K562 (cell line): ENCODE measurements at regions not wholly inside any gene's neighbourhood (a gene's known extent, or its start where the extent isn't known, plus 50 kb on each side); places are given as distances from the start of the nearest gene placed in this dataset.
A peak's percentile ranks its signal among the peaks of the same experiment; 100 is the strongest.

Experiments used
- ATAC-seq: fragments of 200-7000 bp; cut with Tn5 transposase; 3 replicates; pipeline ENCODE4 v1.9.1; 2020; ENCODE audit warnings: moderate library complexity
- BruUV-seq: library from RNA; stranded (reverse); fragments of 400-500 nt; replicated peaks from 2 replicates; lab custom pipeline; 2021; lab: Mats Ljungman, UMichigan
- CTCF ChIA-PET: fragments of 300-600 bp; formaldehyde crosslinking; extraction: SDS; loops from one replicate; lab custom pipeline; 2021; ENCODE audit warnings: low intra/inter-chr PET ratio; lab: Yijun Ruan, JAX
- POLR2A ChIA-PET: fragments of 300-600, 350-650 bp; sonication (Branson Sonifier 250); formaldehyde crosslinking; extraction: SDS; loops from one replicate; lab custom pipeline; 2021; ENCODE audit warnings: antibody characterized with exemption, inconsistent platforms; lab: Yijun Ruan, JAX
- DNase-seq, 4 experiments: peaks; one replicate each; pipeline versions ENCODE4 v3.0.0 to v3.0.0-alpha.2; 2011 to 2018; ENCODE audit warnings: low spot score in 3 of 4, mixed read lengths in 3 of 4; ENCODE audit errors: extremely low read depth in 1 of 4
- FAIRE-seq: peaks from 2 replicates; lab custom pipeline; 2011; peaks lifted over from hg19 to GRCh38; lab: Jason Lieb, UNC
- H2AFZ ChIP-seq: 2 replicates; pipeline ENCODE4 v1.6.0; 2011; ENCODE audit warnings: low read depth, low read length, control low read depth, inconsistent platforms
- H3K27ac ChIP-seq: fragments of 200-600 bp; 3 replicates; pipeline ENCODE4 v1.8.0; 2011; ENCODE audit warnings: low read depth, mild to moderate bottlenecking, control low read depth, inconsistent platforms, low read length, moderate library complexity, mixed read lengths; ENCODE audit errors: extremely low read depth
- H3K27me3 ChIP-seq, 2 experiments: fragments of 300-600 bp in 1 of 2; 2 replicates in 1 of 2; 3 replicates in 1 of 2; pipeline versions ENCODE4 v1.6.0 to v1.8.0; 2011; ENCODE audit warnings: inconsistent platforms in 2 of 2, low read length in 2 of 2, mild to moderate bottlenecking in 1 of 2, mixed read lengths in 1 of 2, moderate library complexity in 1 of 2; ENCODE audit not compliant: control insufficient read depth in 2 of 2, insufficient read depth in 2 of 2
- H3K36me3 ChIP-seq: fragments of 300-600 bp; 3 replicates; pipeline ENCODE4 v1.8.0; 2011; ENCODE audit warnings: mild to moderate bottlenecking, low read length, inconsistent platforms; ENCODE audit not compliant: control insufficient read depth, insufficient read depth
- H3K4me1 ChIP-seq, 2 experiments: fragments of 200-600 bp in 1 of 2; replicated peaks in 1 of 2; 2 replicates in 1 of 2; 3 replicates in 1 of 2; pipeline versions ENCODE4 v1.5.1 to v1.8.0; 2011; ENCODE audit warnings: inconsistent platforms in 2 of 2, low read length in 2 of 2, mild to moderate bottlenecking in 1 of 2, mixed read lengths in 1 of 2, moderate library complexity in 1 of 2; ENCODE audit not compliant: control insufficient read depth in 2 of 2, insufficient read depth in 2 of 2
- H3K4me2 ChIP-seq: 2 replicates; pipeline ENCODE4 v1.6.1; 2011; ENCODE audit warnings: low read length, control low read depth, inconsistent platforms, mixed read lengths; ENCODE audit not compliant: insufficient read depth
- H3K4me3 ChIP-seq: fragments of 200-600 bp; sonication (generic), shearing (Covaris generic); 2 replicates; pipeline ENCODE4 v1.5.1; 2016; ENCODE audit warnings: control low read depth, inconsistent platforms
- H3K79me2 ChIP-seq: fragments of 200-600 bp; 3 replicates; pipeline ENCODE4 v1.8.0; 2011; ENCODE audit warnings: low read length, inconsistent platforms; ENCODE audit not compliant: control insufficient read depth, insufficient read depth
- H3K9ac ChIP-seq, 2 experiments: 2 replicates each; pipeline versions ENCODE4 v1.6.0 to v1.6.1; 2011; ENCODE audit warnings: low read depth in 2 of 2, low read length in 2 of 2, control low read depth in 1 of 2, inconsistent platforms in 1 of 2, mild to moderate bottlenecking in 1 of 2, mixed read lengths in 1 of 2; ENCODE audit not compliant: insufficient read depth in 1 of 2
- H3K9me1 ChIP-seq: one replicate; pipeline ENCODE4 v1.6.0; 2011; ENCODE audit warnings: inconsistent platforms, mild to moderate bottlenecking, low read length, moderate library complexity; ENCODE audit not compliant: control insufficient read depth, insufficient read depth
- H3K9me3 ChIP-seq: replicated peaks from 2 replicates; pipeline ENCODE4 v1.5.1; 2011; ENCODE audit warnings: low read depth, low read length, inconsistent platforms; ENCODE audit not compliant: control insufficient read depth, insufficient read depth
- H4K20me1 ChIP-seq: replicated peaks from 2 replicates; pipeline ENCODE4 v1.6.1; 2011; ENCODE audit warnings: low read length, inconsistent platforms, mixed read lengths; ENCODE audit not compliant: control insufficient read depth, insufficient read depth
- FOXK1 ChIP-seq: sonication (generic); formaldehyde crosslinking; IDR thresholded peaks from 2 replicates; pipeline ENCODE4 v1.8.0; 2022; ENCODE audit warnings: missing genetic modification reagents, mild to moderate bottlenecking, borderline replicate concordance
- KDM4B ChIP-seq, 2 experiments: fragments of 450-650 bp in 1 of 2; sonication (generic) in 1 of 2; IDR thresholded peaks; 2 replicates each; pipeline ENCODE4 v1.6.1; 2016 to 2017; ENCODE audit warnings: borderline replicate concordance in 2 of 2, antibody characterized with exemption in 1 of 2, low read depth in 1 of 2, mild to moderate bottlenecking in 1 of 2
- NCOA4 ChIP-seq: fragments of 450-650 bp; IDR thresholded peaks from 2 replicates; pipeline ENCODE4 v1.6.1; 2018; ENCODE audit warnings: mild to moderate bottlenecking; ENCODE audit not compliant: partially characterized antibody
- NRF1 ChIP-seq, 2 experiments: fragments of 450-650 bp; IDR thresholded peaks in 1 of 2; conservative IDR thresholded peaks in 1 of 2; 2 replicates each; pipeline ENCODE4 v1.6.1; 2014; ENCODE audit warnings: mild to moderate bottlenecking in 2 of 2
- PATZ1 ChIP-seq: fragments of 250-450 bp; sonication (Bioruptor Pico); IDR thresholded peaks from 2 replicates; pipeline ENCODE4 v1.5.0; 2020; ENCODE audit warnings: mild to moderate bottlenecking, borderline replicate concordance
- RFX1 ChIP-seq: fragments of 450-650 bp; IDR thresholded peaks from 2 replicates; pipeline ENCODE4 v1.6.1; 2016; ENCODE audit warnings: mild to moderate bottlenecking, moderate library complexity
- SMC3 ChIP-seq: conservative IDR thresholded peaks from 2 replicates; pipeline ENCODE4 v1.6.1; 2011; ENCODE audit warnings: low read depth, low read length, improper control_type of control experiment; ENCODE audit not compliant: insufficient read depth
- SRF ChIP-seq, 2 experiments: fragments of 250-450, 450-650 bp in 1 of 2; sonication (Bioruptor Pico) in 1 of 2; sonication (generic) in 1 of 2; formaldehyde crosslinking; IDR thresholded peaks; 2 replicates each; pipeline versions ENCODE4 v1.5.0 to v1.5.1; 2020 to 2022; ENCODE audit warnings: mild to moderate bottlenecking in 1 of 2, missing genetic modification reagents in 1 of 2
- STAT5B ChIP-seq: fragments of 250-450 bp; sonication (Bioruptor Pico); IDR thresholded peaks from 2 replicates; pipeline ENCODE4 v1.8.0; 2021; ENCODE audit warnings: mild to moderate bottlenecking, inconsistent platforms
- ZNF277 ChIP-seq: fragments of 250-450 bp; sonication (Bioruptor Pico); IDR thresholded peaks from 2 replicates; pipeline ENCODE4 v1.8.0; 2022; ENCODE audit warnings: inconsistent platforms, mild to moderate bottlenecking, moderate library complexity, borderline replicate concordance
- ZNF445 ChIP-seq: fragments of 250-450 bp; sonication (Bioruptor Pico); IDR thresholded peaks from 2 replicates; pipeline ENCODE4 v1.4.0; 2020; ENCODE audit warnings: low read depth, mild to moderate bottlenecking, moderate library complexity
- ZNF668 ChIP-seq: fragments of 250-450 bp; sonication (Bioruptor Pico); IDR thresholded peaks from 2 replicates; pipeline ENCODE4 v1.8.0; 2022; ENCODE audit warnings: mild to moderate bottlenecking, inconsistent platforms
- WGBS: fragments of 100-300 bp; shearing (Covaris generic); methylation state at CpG from one replicate; pipeline ENCODE4 v1.1.6; 2016; ENCODE audit warnings: low coverage, mixed read lengths; ENCODE audit not compliant: insufficient coverage; ENCODE audit errors: missing lambda C conversion rate; 5-methylcytosine and 5-hydroxymethylcytosine counted together
- in situ Hi-C: fragments of 300-500 bp; cut with MboI; formaldehyde crosslinking; loops from 4 replicates; pipeline ENCODE4 v1.15.0; 2018; ENCODE audit warnings: inconsistent platforms, mixed read lengths
- intact Hi-C: fragments of 100-400 bp; cut with micrococcal nuclease; formaldehyde crosslinking; loops from 2 replicates; pipeline ENCODE4 v1.14.2; 2022

- in situ Hi-C loops (no loop called here), intact Hi-C loops (no loop called here)
- Histone ChIP-seq H3K79me2 (no peaks in the 10 kb centered on the region), H3K27me3 (no peaks in the 10 kb centered on the region), H3K4me2 (no peak overlapping the region), H4K20me1 (no peaks in the 10 kb centered on the region), H3K36me3 (no peaks in the 10 kb centered on the region), H3K4me1 (no peaks in the 10 kb centered on the region), H3K4me3 (no peak overlapping the region), H3K9me3 (no peaks in the 10 kb centered on the region), H3K9ac (no peak overlapping the region), H3K9me1 (no peaks in the 10 kb centered on the region), H2AFZ (no peak overlapping the region), H3K27ac (no peak overlapping the region)
- POLR2A ChIA-PET = interaction anchor here (0.7 kb wide), 1 partner anchor 34 kb away, joined by 3 read pairs; no protein-coding TSS in a partner anchor
- CTCF ChIA-PET = no interaction called here
- BruUV-seq = no TSS peak
- DNase-seq (no peak), FAIRE-seq (no peak), ATAC-seq (no peak)
- TF ChIP-seq ZNF445 (CRISPR knock-in tag) (no peak), RFX1 (0 out of 2 replicates have a peak, but pooled peaks have one; percentile 8)
- 31% methylated on average over 8 of the region's 8 CpGs for WGBS
These were observed 364.7 kb downstream of the GPD2 start for GRCh38 chr2:156800781-156801361.

GRCh38 chr2:156803243-156803642, 367.1 kb downstream of the GPD2 start:
- Histone ChIP-seq H3K4me1 (no peaks in the 10 kb centered on the region), H3K9me3 (no peaks in the 10 kb centered on the region), H3K36me3 (no peaks in the 10 kb centered on the region), H3K9ac (no peak overlapping the region), H3K9me1 (no peaks in the 10 kb centered on the region), H3K4me2 (no peak overlapping the region), H3K79me2 (no peaks in the 10 kb centered on the region), H3K27me3 (no peaks in the 10 kb centered on the region), H4K20me1 (no peaks in the 10 kb centered on the region), H2AFZ (no peak overlapping the region), H3K27ac (no peak overlapping the region), H3K4me3 (no peak overlapping the region)
- ATAC-seq (no peak), FAIRE-seq (no peak), DNase-seq (no peak)
- ChIA-PET POLR2A (interaction anchor here (0.7 kb wide), 1 partner anchor 785 kb away, joined by 3 read pairs; no protein-coding TSS in a partner anchor), CTCF (no interaction called here)
- intact Hi-C loops = no loop called here
- in situ Hi-C loops = no loop called here
- WGBS = 20% methylated on average over 10 of the region's 10 CpGs
- no TSS peak for BruUV-seq
- TF ChIP-seq ZNF277 (CRISPR knock-in tag) = no peak
- TF ChIP-seq STAT5B (CRISPR knock-in tag) = no peak
- TF ChIP-seq NCOA4 = no peak
- no peak for TF ChIP-seq SMC3
- no peak for TF ChIP-seq KDM4B (IDR thresholded peaks at IDR 0.05; ENCODE audit: borderline replicate concordance in 2 of 2, low read depth in 1 of 2)
- no peak for TF ChIP-seq NRF1 (conservative IDR thresholded peaks at IDR 0.05 in 1 of 2, IDR thresholded peaks at IDR 0.05 in 1 of 2)
- no peak for TF ChIP-seq FOXK1 (CRISPR knock-in tag)
- TF ChIP-seq ZNF668 (CRISPR knock-in tag) = no peak
- TF ChIP-seq PATZ1 (CRISPR knock-in tag) = no peak
- no peak for TF ChIP-seq SRF (CRISPR knock-in tag; IDR thresholded peaks at IDR 0.05)
